GM23338 (cell line): ENCODE measurements at regions not wholly inside any gene's neighbourhood (a gene's known extent, or its start where the extent isn't known, plus 50 kb on each side); places are given as distances from the start of the nearest gene placed in this dataset.

Source experiments
- ATAC-seq: fragments of 200-7000 bp; cut with Tn5 transposase; 3 replicates; pipeline ENCODE4 v1.9.1; 2020
- DNase-seq: peaks from one replicate; pipeline ENCODE4 v3.0.0-alpha.2; 2015; ENCODE audit warnings: low spot score
- H2AFZ ChIP-seq: fragments of 200-600 bp; sonication (generic); 2 replicates; pipeline ENCODE4 v1.8.0; 2016; ENCODE audit warnings: antibody characterized with exemption, mild to moderate bottlenecking, moderate library complexity
- H3F3A ChIP-seq: fragments of 200-600 bp; sonication (generic); replicated peaks from 2 replicates; pipeline ENCODE4 v1.8.0; 2017; ENCODE audit warnings: antibody characterized with exemption, mixed run types, low read depth
- H3K27ac ChIP-seq: fragments of 200-600 bp; sonication (generic); 2 replicates; pipeline ENCODE4 v1.6.1; 2016; ENCODE audit warnings: low read depth
- H3K27me3 ChIP-seq: fragments of 200-600 bp; sonication (generic); 2 replicates; pipeline ENCODE4 v1.8.0; 2016; ENCODE audit warnings: mild to moderate bottlenecking, mixed run types, moderate library complexity; ENCODE audit not compliant: insufficient read depth
- H3K36me3 ChIP-seq: fragments of 200-600 bp; sonication (generic); 2 replicates; pipeline ENCODE4 v1.8.0; 2016; ENCODE audit warnings: mild to moderate bottlenecking; ENCODE audit not compliant: insufficient read depth
- H3K4me1 ChIP-seq: fragments of 200-600 bp; sonication (generic); 2 replicates; pipeline ENCODE4 v1.8.0; 2016; ENCODE audit warnings: mild to moderate bottlenecking, moderate library complexity; ENCODE audit not compliant: insufficient read depth
- H3K4me2 ChIP-seq: fragments of 200-600 bp; sonication (generic); 2 replicates; pipeline ENCODE4 v1.7.1; 2017; ENCODE audit warnings: mixed run types
- H3K4me3 ChIP-seq: fragments of 200-600 bp; sonication (generic); 2 replicates; pipeline ENCODE4 v1.6.1; 2016; ENCODE audit warnings: mixed run types
- H3K79me2 ChIP-seq: fragments of 200-600 bp; sonication (generic); replicated peaks from 2 replicates; pipeline ENCODE4 v1.8.0; 2017; ENCODE audit warnings: mild to moderate bottlenecking; ENCODE audit not compliant: insufficient read depth
- H3K9me2 ChIP-seq: fragments of 200-600 bp; sonication (generic); 2 replicates; pipeline ENCODE4 v1.8.0; 2017; ENCODE audit not compliant: insufficient read depth
- H4K20me1 ChIP-seq: fragments of 200-600 bp; sonication (generic); replicated peaks from 2 replicates; pipeline ENCODE4 v1.8.0; 2017; ENCODE audit warnings: mild to moderate bottlenecking; ENCODE audit not compliant: insufficient read depth
- H3K27ac Mint-ChIP-seq: 2 replicates; pipeline ENCODE4 v1.8.0; 2020; ENCODE audit warnings: inconsistent platforms, mild to moderate bottlenecking, moderate library complexity, mixed read lengths
- H3K27me3 Mint-ChIP-seq: 3 replicates; pipeline ENCODE4 v1.8.0; 2022; ENCODE audit warnings: low read depth, mild to moderate bottlenecking, moderate library complexity, mixed read lengths, inconsistent platforms; ENCODE audit not compliant: insufficient read depth, poor library complexity
- H3K36me3 Mint-ChIP-seq: 3 replicates; pipeline ENCODE4 v1.8.0; 2021; ENCODE audit warnings: low read depth, mild to moderate bottlenecking, inconsistent platforms, moderate library complexity, mixed read lengths
- H3K4me1 Mint-ChIP-seq: 3 replicates; pipeline ENCODE4 v1.8.0; 2020; ENCODE audit warnings: mild to moderate bottlenecking, inconsistent platforms, mixed read lengths
- H3K4me3 Mint-ChIP-seq: 3 replicates; pipeline ENCODE4 v1.8.0; 2021; ENCODE audit warnings: moderate library complexity, mild to moderate bottlenecking, inconsistent platforms, mixed read lengths
- H3K9me3 Mint-ChIP-seq: 3 replicates; pipeline ENCODE4 v1.8.0; 2020; ENCODE audit warnings: moderate library complexity, mild to moderate bottlenecking, inconsistent platforms, mixed read lengths
- EZH2 ChIP-seq: fragments of 200-600 bp; sonication (generic); IDR thresholded peaks from one replicate; pipeline ENCODE4 v1.8.0; 2017; ENCODE audit warnings: antibody characterized with exemption, mild to moderate bottlenecking, low read depth; ENCODE audit not compliant: unreplicated experiment
- EZH2phosphoT487 ChIP-seq: fragments of 200-600 bp; sonication (generic); IDR thresholded peaks from one replicate; pipeline ENCODE4 v1.8.1; 2018; ENCODE audit warnings: antibody characterized with exemption; ENCODE audit not compliant: unreplicated experiment
- JUNB ChIP-seq: IDR thresholded peaks from one replicate; pipeline ENCODE4 v1.6.1; 2016; ENCODE audit warnings: antibody characterized with exemption; ENCODE audit not compliant: unreplicated experiment
- NANOG ChIP-seq: IDR thresholded peaks from 2 replicates; pipeline ENCODE4 v1.6.1; 2016; ENCODE audit warnings: antibody characterized with exemption, borderline replicate concordance
- POLR2AphosphoS5 ChIP-seq: IDR thresholded peaks from 2 replicates; pipeline ENCODE4 v1.6.1; 2016; ENCODE audit warnings: antibody characterized with exemption, low read depth
- STAT1 ChIP-seq: IDR thresholded peaks from one replicate; pipeline ENCODE4 v1.6.1; 2016; ENCODE audit warnings: antibody characterized with exemption; ENCODE audit not compliant: unreplicated experiment
- ZNF462 ChIP-seq: fragments of 250-450 bp; sonication (Bioruptor Pico); IDR thresholded peaks from 2 replicates; pipeline ENCODE4 v1.5.0; 2020; ENCODE audit warnings: mild to moderate bottlenecking, moderate library complexity

- no peak for DNase-seq
- Histone ChIP-seq H3K4me3 (peak overlapping the region; percentile 8; the same call in 1 of the 2 replicates), H3K4me2 (peak overlapping the region; percentile 58), H3K36me3 (no peaks in the 10 kb centered on the region), H3K9me2 (no peaks in the 10 kb centered on the region), H3K27ac (peak overlapping the region; percentile 76), H3F3A (peaks cover 7% of the 10 kb centered on the region; the same call in 1 of the 2 replicates), H3K4me1 (peaks cover 56% of the 10 kb centered on the region), H3K27me3 (no peaks in the 10 kb centered on the region), H3K79me2 (no peaks in the 10 kb centered on the region), H2AFZ (no peak overlapping the region), H4K20me1 (no peaks in the 10 kb centered on the region)
- Mint-ChIP-seq H3K9me3 (no peaks in the 10 kb centered on the region), H3K4me3 (no peak overlapping the region), H3K4me1 (peaks cover 41% of the 10 kb centered on the region), H3K36me3 (0 out of 3 replicates have a peak, but pooled peaks cover 2% of the 10 kb centered on the region), H3K27me3 (peaks cover 11% of the 10 kb centered on the region), H3K27ac (no peak overlapping the region)
- no peak for TF ChIP-seq ZNF462 (CRISPR knock-in tag)
- no peak for TF ChIP-seq JUNB
- TF ChIP-seq EZH2phosphoT487, result no peak
- peak; percentile 24 for ATAC-seq
These were observed 56.4 kb upstream of the USP44 start for GRCh38 chr12:95607642-95608041.

GRCh38 chr12:95605875-95606274, 54.6 kb upstream of the USP44 start:
- H3K4me3 ChIP-seq, result no peak overlapping the region
- no peaks in the 10 kb centered on the region for H3K9me3 Mint-ChIP-seq
- peaks cover 6% of the 10 kb centered on the region for H3K27me3 Mint-ChIP-seq
- H3F3A ChIP-seq, result peaks cover 7% of the 10 kb centered on the region; the same call in 1 of the 2 replicates
- no peaks in the 10 kb centered on the region for H3K36me3 Mint-ChIP-seq
- H3K4me2 ChIP-seq, result no peak overlapping the region
- ATAC-seq (no peak), DNase-seq (no peak)
- H2AFZ ChIP-seq, result no peak overlapping the region
- no peak overlapping the region for H3K4me3 Mint-ChIP-seq
- H3K79me2 ChIP-seq, result no peaks in the 10 kb centered on the region
- peaks cover 42% of the 10 kb centered on the region for H3K4me1 ChIP-seq
- H4K20me1 ChIP-seq, result no peaks in the 10 kb centered on the region
- H3K9me2 ChIP-seq, result no peaks in the 10 kb centered on the region
- no peak overlapping the region for H3K27ac Mint-ChIP-seq
- H3K27me3 ChIP-seq, result no peaks in the 10 kb centered on the region
- no peak overlapping the region for H3K27ac ChIP-seq
- no peaks in the 10 kb centered on the region for H3K36me3 ChIP-seq
- peaks cover 28% of the 10 kb centered on the region for H3K4me1 Mint-ChIP-seq
- no peak for TF ChIP-seq STAT1
- no peak for TF ChIP-seq EZH2
- TF ChIP-seq ZNF462 (CRISPR knock-in tag), result no peak
- no peak for TF ChIP-seq EZH2phosphoT487
- TF ChIP-seq POLR2AphosphoS5, result no peak
- TF ChIP-seq NANOG, result no peak
- TF ChIP-seq JUNB, result no peak
